ENCODE measurements at regions not wholly inside any gene's neighbourhood (a gene's known extent, or its start where the extent isn't known, plus 50 kb on each side); places are given as distances from the start of the nearest gene placed in this dataset.

DNA sequence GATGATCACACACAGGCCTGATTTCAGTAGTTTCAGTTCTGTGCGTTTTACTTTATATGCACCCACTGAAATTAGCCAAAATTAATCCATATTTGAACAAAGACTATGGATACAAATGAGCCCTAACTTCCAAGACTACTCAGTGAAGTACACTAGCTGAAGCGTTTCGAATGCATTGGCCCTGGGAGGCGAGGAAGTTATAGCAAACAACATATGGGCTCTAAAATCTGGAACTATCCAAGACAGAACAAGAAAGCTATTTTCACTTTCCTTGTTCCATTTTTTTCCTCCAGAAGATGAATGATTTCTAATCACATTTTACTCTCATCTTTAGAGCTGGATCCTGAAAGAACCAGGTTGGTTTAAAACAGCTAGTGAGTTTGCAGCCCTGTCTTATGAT lies 399.4 kb upstream of the HNRNPA3 start:
- no peak for DNase-seq (ENCODE audit: low read depth in 2 of 2)

DNA sequence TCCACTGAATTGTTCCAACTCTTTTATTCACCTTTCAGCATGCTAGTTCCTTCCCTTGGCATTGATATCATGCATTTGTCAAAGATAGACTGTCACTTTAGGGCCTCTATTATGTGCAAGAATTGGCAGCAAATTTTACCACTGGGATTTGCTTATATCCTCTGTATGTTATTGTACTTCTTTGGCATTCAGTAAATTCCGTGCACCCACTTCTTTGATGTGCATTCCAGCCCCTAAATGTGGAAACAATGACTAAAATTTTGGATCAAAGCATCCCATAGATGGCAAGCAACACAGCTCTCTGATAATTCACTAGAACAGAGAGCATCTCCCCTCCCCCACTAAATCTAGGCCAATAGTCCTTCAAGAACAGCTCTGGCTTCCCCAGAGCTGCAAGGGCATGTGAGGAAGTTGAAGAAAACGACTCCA lies 399.0 kb upstream of the HNRNPA3 start:
- DNase-seq (ENCODE audit: low read depth in 2 of 2) = no peak

- DNase-seq (ENCODE audit: low read depth in 2 of 2) = no peak
These were observed 398.3 kb upstream of the HNRNPA3 start for GRCh38 chr2:176814274-176814673.

- DNase-seq (ENCODE audit: low read depth in 2 of 2) = no peak
These were observed 397.7 kb upstream of the HNRNPA3 start for GRCh38 chr2:176814740-176815367.

DNA sequence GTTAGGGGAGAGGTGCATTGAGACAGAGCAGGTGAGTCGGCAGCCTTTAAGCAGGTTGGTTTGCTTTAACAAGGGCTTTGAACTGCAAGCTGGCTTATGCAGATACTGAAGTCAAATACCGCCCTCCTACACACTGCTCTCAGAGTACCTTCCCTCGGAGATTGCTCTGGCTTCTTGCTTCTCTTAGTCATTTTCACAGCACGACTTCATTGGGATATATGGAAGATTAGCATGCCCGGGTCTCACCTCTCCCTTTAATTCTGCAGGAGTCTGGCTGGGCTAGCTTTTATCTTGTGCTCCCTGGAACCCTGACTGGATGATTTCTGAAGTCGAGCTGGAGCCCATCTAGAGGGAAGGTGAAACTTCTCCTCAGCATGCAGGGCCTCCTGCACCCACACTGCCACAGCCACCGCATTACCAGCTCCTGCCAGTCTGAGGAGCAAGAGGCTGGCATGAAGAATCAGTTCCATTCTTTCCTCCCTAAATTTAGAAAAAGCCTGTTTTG lies 395.5 kb upstream of the HNRNPA3 start:
- DNase-seq (ENCODE audit: low read depth in 2 of 2) = peak in 1 of 2 donors; percentile 3

- no peak for DNase-seq (ENCODE audit: low read depth in 2 of 2)
These were observed 394.5 kb upstream of the HNRNPA3 start for GRCh38 chr2:176818076-176818475.

- no peak for DNase-seq (ENCODE audit: low read depth in 2 of 2)
These were observed 394.0 kb upstream of the HNRNPA3 start for GRCh38 chr2:176818617-176819016.

- DNase-seq (ENCODE audit: low read depth in 2 of 2) = no peak
These were observed 393.3 kb upstream of the HNRNPA3 start for GRCh38 chr2:176819306-176819705.

DNA sequence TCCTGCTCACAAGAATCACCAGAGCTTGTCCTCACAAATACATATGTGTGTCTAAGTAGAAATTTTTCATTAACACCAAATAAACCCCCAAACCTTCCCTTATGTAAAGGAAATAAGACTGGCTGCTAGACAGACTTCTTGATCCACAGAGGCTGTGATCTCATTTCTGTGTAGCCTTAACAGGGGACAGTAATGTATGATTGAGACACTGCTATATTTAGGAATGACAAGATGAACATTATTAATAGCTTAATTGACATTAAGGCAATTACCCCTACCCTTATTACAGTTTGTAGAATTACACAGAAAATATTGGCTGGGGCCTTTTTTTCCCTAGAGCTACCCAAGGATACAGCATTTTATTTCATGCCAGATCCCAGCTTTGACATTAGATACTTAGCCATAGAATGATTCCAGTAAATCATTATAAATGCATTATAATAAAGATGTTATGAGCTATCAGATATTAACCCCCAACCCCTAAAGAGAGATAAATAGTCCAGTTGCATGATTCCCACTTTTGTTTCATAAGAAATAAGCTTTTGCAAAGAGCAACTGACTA lies 392.1 kb upstream of the HNRNPA3 start:
- DNase-seq (ENCODE audit: low read depth in 2 of 2) = no peak

GRCh38 chr2:176821350-176821749 lies 391.2 kb upstream of the HNRNPA3 start:
- DNase-seq (ENCODE audit: low read depth in 2 of 2) = no peak

GRCh38 chr2:176822060-176822459 lies 390.5 kb upstream of the HNRNPA3 start:
- DNase-seq (ENCODE audit: low read depth in 2 of 2) = no peak

DNA sequence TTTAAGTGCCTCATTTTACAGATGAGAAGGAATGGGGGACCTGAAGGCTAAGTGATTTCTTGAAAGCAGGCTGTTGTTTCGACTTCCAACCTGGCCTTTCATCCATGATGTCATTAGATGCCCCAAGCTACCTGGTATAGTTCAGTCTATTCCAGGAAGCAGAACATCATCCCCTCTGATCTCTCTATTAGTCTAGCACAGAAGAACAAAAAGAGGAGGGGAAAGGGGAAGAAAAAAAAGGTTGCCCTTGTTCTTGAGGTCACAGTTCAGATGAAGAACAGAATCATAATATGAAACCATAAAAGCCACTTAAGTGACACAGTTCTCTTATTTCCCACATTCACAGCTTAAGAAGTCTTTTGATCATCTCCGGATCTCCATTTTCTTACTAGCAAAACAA lies 386.2 kb upstream of the HNRNPA3 start:
- DNase-seq (ENCODE audit: low read depth in 2 of 2) = no peak

DNA sequence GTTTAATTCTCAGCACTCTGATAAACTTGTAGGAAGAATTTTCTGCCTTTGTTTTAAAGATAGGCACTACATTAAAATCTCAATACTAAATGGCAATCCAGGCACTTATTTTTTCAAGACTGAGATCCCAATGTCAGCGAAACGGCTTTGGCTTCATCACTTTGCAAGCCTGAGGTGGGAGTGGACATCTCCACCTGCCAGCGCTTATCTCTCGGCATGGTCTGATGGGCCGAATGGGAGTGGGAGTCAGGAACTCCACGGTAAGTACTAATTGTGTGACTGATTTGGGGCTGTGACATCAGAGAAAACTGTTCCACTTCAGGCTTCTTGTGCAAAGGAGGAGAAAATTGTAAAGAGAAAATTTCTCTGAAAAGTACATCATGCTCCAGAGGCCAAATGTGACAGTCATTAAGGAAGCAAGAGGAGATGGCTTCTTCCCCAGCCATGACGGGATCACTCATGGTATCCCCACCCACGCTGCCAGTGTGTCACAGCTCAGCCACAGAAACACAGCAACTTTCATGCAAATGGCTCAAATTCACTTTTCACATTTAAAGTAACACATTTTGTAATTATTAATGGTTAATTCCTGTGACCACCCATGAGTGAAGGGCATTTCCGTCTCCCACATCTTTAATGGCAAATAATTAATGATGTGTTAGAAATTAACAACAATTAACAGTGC lies 385.5 kb upstream of the HNRNPA3 start:
- DNase-seq (ENCODE audit: low read depth in 2 of 2) = peak in 1 of 2 donors; percentile 36

GRCh38 chr2:176830362-176830761 lies 382.2 kb upstream of the HNRNPA3 start:
- DNase-seq (ENCODE audit: low read depth in 2 of 2) = no peak

- no peak for DNase-seq (ENCODE audit: low read depth in 2 of 2)
These were observed 380.5 kb upstream of the HNRNPA3 start for GRCh38 chr2:176832086-176832485.

DNA sequence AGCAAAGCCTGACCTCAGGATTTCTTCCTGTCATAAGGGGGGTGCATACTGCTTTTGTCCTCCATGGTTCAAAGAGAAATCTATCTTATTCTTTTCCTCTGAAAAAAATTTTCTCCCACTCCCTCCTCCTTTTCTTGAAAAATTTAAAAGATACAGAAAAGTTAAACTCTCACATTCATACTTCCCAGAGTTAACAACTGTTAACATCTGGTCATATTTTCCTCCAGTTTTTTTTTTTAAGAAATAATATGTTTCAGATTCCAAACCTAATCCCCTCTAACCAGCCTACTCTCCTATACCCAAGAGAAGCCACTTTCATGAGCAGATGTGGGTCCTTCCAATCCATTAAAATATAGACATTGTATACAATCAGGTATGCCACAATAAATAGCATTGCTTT lies 378.9 kb upstream of the HNRNPA3 start:
- no peak for DNase-seq (ENCODE audit: low read depth in 2 of 2)

- DNase-seq (ENCODE audit: low read depth in 2 of 2) = no peak
These were observed 378.4 kb upstream of the HNRNPA3 start for GRCh38 chr2:176834226-176834625.

- no peak for DNase-seq (ENCODE audit: low read depth in 2 of 2)
These were observed 369.4 kb upstream of the HNRNPA3 start for GRCh38 chr2:176843208-176843607.

- no peak for DNase-seq (ENCODE audit: low read depth in 2 of 2)
These were observed 368.1 kb upstream of the HNRNPA3 start for GRCh38 chr2:176844461-176844860.

GRCh38 chr2:176845718-176846117 lies 366.9 kb upstream of the HNRNPA3 start:
- no peak for DNase-seq (ENCODE audit: low read depth in 2 of 2)

GRCh38 chr2:176847575-176847974 lies 365.0 kb upstream of the HNRNPA3 start:
- DNase-seq (ENCODE audit: low read depth in 2 of 2) = no peak

DNA sequence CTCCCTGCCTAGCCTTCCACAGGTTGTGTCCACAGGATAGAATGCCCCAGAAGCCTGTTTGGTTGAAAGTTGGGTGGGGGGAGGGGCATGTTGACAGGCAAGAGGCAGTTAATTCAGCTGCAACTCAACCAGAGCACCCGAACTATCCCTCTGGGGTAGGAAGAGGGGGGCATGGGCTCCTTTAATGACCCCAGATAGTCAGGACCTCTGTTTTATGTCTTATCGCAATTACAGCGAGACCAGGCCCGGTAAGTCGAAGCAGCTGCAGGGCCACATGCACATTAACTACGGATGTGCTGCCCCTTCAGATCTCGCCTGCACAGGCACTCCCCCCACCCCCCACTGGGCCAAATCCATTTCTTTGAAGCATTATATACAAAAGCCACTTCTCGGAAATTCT lies 363.8 kb upstream of the HNRNPA3 start:
- DNase-seq (ENCODE audit: low read depth in 2 of 2) = no peak

DNA sequence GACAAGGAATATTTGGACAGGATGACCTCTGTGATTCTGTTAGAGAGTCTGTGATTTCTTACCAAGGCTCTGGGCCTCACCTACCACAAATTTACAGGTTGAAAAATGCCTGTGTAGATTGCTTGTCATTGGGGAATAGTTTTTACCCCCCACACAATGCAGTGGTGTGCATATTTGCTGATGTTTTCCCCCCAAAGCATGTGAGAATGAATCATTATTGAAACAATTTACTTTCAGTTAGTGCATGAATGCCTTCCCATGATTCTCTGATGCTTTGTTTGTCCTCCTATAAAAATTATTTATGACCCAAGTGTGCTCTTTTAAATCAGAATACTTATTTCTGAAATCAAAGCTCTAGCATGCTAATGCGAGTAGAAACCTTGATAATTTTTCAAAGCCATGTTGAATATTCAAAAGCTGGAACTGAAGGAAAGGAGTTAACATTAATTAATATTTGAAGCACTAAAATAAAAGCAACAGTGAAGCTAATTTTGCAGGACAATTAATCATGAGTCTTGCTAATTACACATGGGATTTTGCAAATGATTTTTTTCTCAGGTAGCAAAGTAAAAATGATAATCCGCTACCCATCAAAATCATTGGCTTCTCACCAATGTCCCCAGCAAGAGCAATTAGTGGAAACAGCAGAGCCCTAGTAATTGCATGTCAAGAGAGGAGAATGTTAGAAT lies 361.2 kb upstream of the HNRNPA3 start:
- no peak for DNase-seq (ENCODE audit: low read depth in 2 of 2)
